HG03558 (cell line): ENCODE measurements at regions not wholly inside any gene's neighbourhood (a gene's known extent, or its start where the extent isn't known, plus 50 kb on each side); places are given as distances from the start of the nearest gene placed in this dataset.

Source experiments
- ATAC-seq: cut with Tn5 transposase; IDR thresholded peaks from one replicate; pipeline ENCODE4 v1.9.1; 2021; ENCODE audit warnings: moderate number of reproducible peaks; ENCODE audit not compliant: unreplicated experiment; ENCODE audit errors: extremely low read depth

GRCh38 chr10:3692387-3692999 lies 92.5 kb downstream of the KLF6 start:
- ATAC-seq = no peak

- ATAC-seq = no peak
Observed at GRCh38 chr10:3691482-3691881, 93.5 kb downstream of the KLF6 start.

GRCh38 chr10:3689871-3690510 lies 95.0 kb downstream of the KLF6 start:
- ATAC-seq = no peak

GRCh38 chr10:3687510-3688081 lies 97.4 kb downstream of the KLF6 start:
- ATAC-seq = no peak

- ATAC-seq = no peak
Observed at GRCh38 chr10:3685384-3685783, 99.6 kb downstream of the KLF6 start.

- no peak for ATAC-seq
Observed at GRCh38 chr10:3684891-3685290, 100.1 kb downstream of the KLF6 start.

GRCh38 chr10:3683560-3683959 lies 101.4 kb downstream of the KLF6 start:
- no peak for ATAC-seq

GRCh38 chr10:3682745-3683144 lies 102.3 kb downstream of the KLF6 start:
- no peak for ATAC-seq

GRCh38 chr10:3681642-3682554 lies 103.1 kb downstream of the KLF6 start:
- no peak for ATAC-seq

- ATAC-seq = no peak
Observed at GRCh38 chr10:3679950-3680629, 104.9 kb downstream of the KLF6 start.

GRCh38 chr10:3678629-3679227 lies 106.3 kb downstream of the KLF6 start:
- ATAC-seq = no peak

- ATAC-seq = no peak
Observed at GRCh38 chr10:3676564-3676963, 108.4 kb downstream of the KLF6 start.

- no peak for ATAC-seq
Observed at GRCh38 chr10:3672220-3672619, 112.8 kb downstream of the KLF6 start.

GRCh38 chr10:3671386-3671955 lies 113.5 kb downstream of the KLF6 start:
- ATAC-seq = no peak

- ATAC-seq = no peak
Observed at GRCh38 chr10:3668966-3669330, 116.1 kb downstream of the KLF6 start.

- no peak for ATAC-seq
Observed at GRCh38 chr10:3668276-3668965, 116.6 kb downstream of the KLF6 start.

- ATAC-seq = no peak
Observed at GRCh38 chr10:3666525-3667302, 118.3 kb downstream of the KLF6 start.

GRCh38 chr10:3665316-3665908 lies 119.6 kb downstream of the KLF6 start:
- ATAC-seq = no peak
